ENCODE measurements at regions not wholly inside any gene's neighbourhood (a gene's known extent, or its start where the extent isn't known, plus 50 kb on each side); places are given as distances from the start of the nearest gene placed in this dataset.

GRCh38 chr4:11937941-11938340 lies 509.2 kb upstream of the HS3ST1 start:
- no peak for TF ChIP-seq TAF1 (IDR thresholded peaks at IDR 0.05; ENCODE audit: borderline replicate concordance, insufficient read depth, low read length)
- TF ChIP-seq REST (IDR thresholded peaks at IDR 0.05; ENCODE audit: insufficient read depth in 1 of 2, low read depth in 2 of 2, low read length in 2 of 2): no peak
- TF ChIP-seq POLR2AphosphoS5 (IDR thresholded peaks at IDR 0.05; ENCODE audit: low read depth, low read length): no peak
- TF ChIP-seq FOXP2 (optimal IDR thresholded peaks at IDR 0.05; ENCODE audit: borderline replicate concordance, extremely low read depth, extremely low read length, insufficient read depth): no peak
- no peak for TF ChIP-seq SIN3A (IDR thresholded peaks at IDR 0.05; ENCODE audit: borderline replicate concordance, insufficient read depth, low read length)

GRCh38 chr4:11931266-11931820 lies 502.6 kb upstream of the HS3ST1 start:
- TF ChIP-seq REST (IDR thresholded peaks at IDR 0.05; ENCODE audit: insufficient read depth in 1 of 2, low read depth in 2 of 2, low read length in 2 of 2): no peak
- no peak for TF ChIP-seq FOXP2 (optimal IDR thresholded peaks at IDR 0.05; ENCODE audit: borderline replicate concordance, extremely low read depth, extremely low read length, insufficient read depth)
- no peak for TF ChIP-seq SIN3A (IDR thresholded peaks at IDR 0.05; ENCODE audit: borderline replicate concordance, insufficient read depth, low read length)
- no peak for TF ChIP-seq POLR2AphosphoS5 (IDR thresholded peaks at IDR 0.05; ENCODE audit: low read depth, low read length)
- TF ChIP-seq TAF1 (IDR thresholded peaks at IDR 0.05; ENCODE audit: borderline replicate concordance, insufficient read depth, low read length): no peak

GRCh38 chr4:11929080-11929479 lies 500.4 kb upstream of the HS3ST1 start:
- TF ChIP-seq SIN3A (IDR thresholded peaks at IDR 0.05; ENCODE audit: borderline replicate concordance, insufficient read depth, low read length) (no peak), FOXP2 (optimal IDR thresholded peaks at IDR 0.05; ENCODE audit: borderline replicate concordance, extremely low read depth, extremely low read length, insufficient read depth) (no peak), REST (IDR thresholded peaks at IDR 0.05; ENCODE audit: insufficient read depth in 1 of 2, low read depth in 2 of 2, low read length in 2 of 2) (no peak), POLR2AphosphoS5 (IDR thresholded peaks at IDR 0.05; ENCODE audit: low read depth, low read length) (no peak), TAF1 (IDR thresholded peaks at IDR 0.05; ENCODE audit: borderline replicate concordance, insufficient read depth, low read length) (no peak)

GRCh38 chr4:11919316-11919715 lies 490.6 kb upstream of the HS3ST1 start:
- no peak for TF ChIP-seq POLR2AphosphoS5 (IDR thresholded peaks at IDR 0.05; ENCODE audit: low read depth, low read length)
- no peak for TF ChIP-seq REST (IDR thresholded peaks at IDR 0.05; ENCODE audit: insufficient read depth in 1 of 2, low read depth in 2 of 2, low read length in 2 of 2)
- TF ChIP-seq TAF1 (IDR thresholded peaks at IDR 0.05; ENCODE audit: borderline replicate concordance, insufficient read depth, low read length): no peak
- TF ChIP-seq SIN3A (IDR thresholded peaks at IDR 0.05; ENCODE audit: borderline replicate concordance, insufficient read depth, low read length): no peak
- no peak for TF ChIP-seq FOXP2 (optimal IDR thresholded peaks at IDR 0.05; ENCODE audit: borderline replicate concordance, extremely low read depth, extremely low read length, insufficient read depth)

GRCh38 chr4:11914406-11914805 lies 485.7 kb upstream of the HS3ST1 start:
- TF ChIP-seq REST (IDR thresholded peaks at IDR 0.05; ENCODE audit: insufficient read depth in 1 of 2, low read depth in 2 of 2, low read length in 2 of 2): no peak
- TF ChIP-seq POLR2AphosphoS5 (IDR thresholded peaks at IDR 0.05; ENCODE audit: low read depth, low read length): no peak
- TF ChIP-seq SIN3A (IDR thresholded peaks at IDR 0.05; ENCODE audit: borderline replicate concordance, insufficient read depth, low read length): no peak
- no peak for TF ChIP-seq TAF1 (IDR thresholded peaks at IDR 0.05; ENCODE audit: borderline replicate concordance, insufficient read depth, low read length)
- TF ChIP-seq FOXP2 (optimal IDR thresholded peaks at IDR 0.05; ENCODE audit: borderline replicate concordance, extremely low read depth, extremely low read length, insufficient read depth): no peak
